ENCODE measurements at regions not wholly inside any gene's neighbourhood (a gene's known extent, or its start where the extent isn't known, plus 50 kb on each side); places are given as distances from the start of the nearest gene placed in this dataset.

- Histone ChIP-seq H3K9me3 (replicated peaks in 1 of 2; ENCODE audit: control insufficient read depth in 2 of 2, insufficient read depth in 1 of 2, low read depth in 1 of 2, low read length in 2 of 2) (no peaks in the 10 kb centered on the region), H2BK15ac (ENCODE audit: low read length) (no peak overlapping the region), H2BK12ac (ENCODE audit: low read length) (no peak overlapping the region), H2AFZ (ENCODE audit: low read length) (no peak overlapping the region), H3K4me3 (ENCODE audit: low read length in 2 of 2) (no peak overlapping the region), H3K14ac (ENCODE audit: low read length) (no peak overlapping the region), H3K4me1 (ENCODE audit: control insufficient read depth in 2 of 2, insufficient read depth in 1 of 2, low read depth in 1 of 2, low read length in 2 of 2) (no peaks in the 10 kb centered on the region), H3K36me3 (replicated peaks in 1 of 2; ENCODE audit: control insufficient read depth in 2 of 2, insufficient read depth in 2 of 2, low read length in 2 of 2) (no peaks in the 10 kb centered on the region), H2BK120ac (ENCODE audit: low read depth, low read length) (no peak overlapping the region), H3K27me3 (ENCODE audit: control insufficient read depth in 3 of 3, insufficient read depth in 3 of 3, low read depth in 1 of 3, low read length in 3 of 3) (peaks cover 0 to 5% (median 0%) of the 10 kb centered on the region in 3 experiments), H3K9ac (ENCODE audit: low read depth, low read length, poor library complexity) (no peak overlapping the region), H4K91ac (ENCODE audit: low read depth, low read length, poor library complexity) (no peak overlapping the region), H3K23ac (ENCODE audit: low read depth, low read length, poor library complexity) (no peak overlapping the region), H3K4me2 (ENCODE audit: insufficient read depth, low read length, poor library complexity, severe bottlenecking) (no peak overlapping the region), H3K79me1 (ENCODE audit: low read depth, low read length) (no peaks in the 10 kb centered on the region), H2BK5ac (ENCODE audit: low read length) (no peak overlapping the region), H3K18ac (ENCODE audit: low read length) (no peak overlapping the region), H3K27ac (replicated peaks; ENCODE audit: low read length) (no peak overlapping the region), H3K4ac (ENCODE audit: low read length) (no peak overlapping the region), H4K8ac (ENCODE audit: low read depth, low read length) (no peak overlapping the region), H2AK5ac (ENCODE audit: low read depth, low read length) (no peak overlapping the region)
- DNase-seq (ENCODE audit: low spot score) = no peak
- WGBS, 2 donors (ENCODE audit: extremely low coverage in 2 of 2, insufficient read length in 2 of 2, insufficient replicate concordance in 1 of 2) = no CpG with 5 or more reads among the region's 1 CpG
These were observed 96.0 kb upstream of the TSC22D2 start for GRCh38 chr3:150312018-150312657.

- Histone ChIP-seq H2AFZ (ENCODE audit: low read length) (no peak overlapping the region), H2BK120ac (ENCODE audit: low read depth, low read length) (no peak overlapping the region), H4K91ac (ENCODE audit: low read depth, low read length, poor library complexity) (no peak overlapping the region), H3K9ac (ENCODE audit: low read depth, low read length, poor library complexity) (no peak overlapping the region), H3K23ac (ENCODE audit: low read depth, low read length, poor library complexity) (no peak overlapping the region), H3K9me3 (replicated peaks in 1 of 2; ENCODE audit: control insufficient read depth in 2 of 2, insufficient read depth in 1 of 2, low read depth in 1 of 2, low read length in 2 of 2) (no peaks in the 10 kb centered on the region), H2AK5ac (ENCODE audit: low read depth, low read length) (no peak overlapping the region), H4K8ac (ENCODE audit: low read depth, low read length) (no peak overlapping the region), H3K18ac (ENCODE audit: low read length) (no peak overlapping the region), H2BK12ac (ENCODE audit: low read length) (no peak overlapping the region), H3K27me3 (ENCODE audit: control insufficient read depth in 3 of 3, insufficient read depth in 3 of 3, low read depth in 1 of 3, low read length in 3 of 3) (peaks cover 0 to 5% (median 0%) of the 10 kb centered on the region in 3 experiments), H3K4me3 (ENCODE audit: low read length in 2 of 2) (no peak overlapping the region), H3K4me1 (ENCODE audit: control insufficient read depth in 2 of 2, insufficient read depth in 1 of 2, low read depth in 1 of 2, low read length in 2 of 2) (no peaks in the 10 kb centered on the region), H3K4ac (ENCODE audit: low read length) (no peak overlapping the region), H3K14ac (ENCODE audit: low read length) (no peak overlapping the region), H3K4me2 (ENCODE audit: insufficient read depth, low read length, poor library complexity, severe bottlenecking) (no peak overlapping the region), H2BK5ac (ENCODE audit: low read length) (no peak overlapping the region), H3K36me3 (replicated peaks in 1 of 2; ENCODE audit: control insufficient read depth in 2 of 2, insufficient read depth in 2 of 2, low read length in 2 of 2) (no peaks in the 10 kb centered on the region), H3K79me1 (ENCODE audit: low read depth, low read length) (no peaks in the 10 kb centered on the region), H2BK15ac (ENCODE audit: low read length) (no peak overlapping the region), H3K27ac (replicated peaks; ENCODE audit: low read length) (no peak overlapping the region)
- no CpG with 5 or more reads among the region's 1 CpG for WGBS, 2 donors (ENCODE audit: extremely low coverage in 2 of 2, insufficient read length in 2 of 2, insufficient replicate concordance in 1 of 2)
- DNase-seq (ENCODE audit: low spot score) = no peak
These were observed 96.9 kb upstream of the TSC22D2 start for GRCh38 chr3:150311156-150311555.

GRCh38 chr3:150309557-150309956, 98.5 kb upstream of the TSC22D2 start:
- H3K27me3 ChIP-seq (ENCODE audit: control insufficient read depth in 3 of 3, insufficient read depth in 3 of 3, low read depth in 1 of 3, low read length in 3 of 3) = peaks cover 0 to 5% (median 0%) of the 10 kb centered on the region in 3 experiments
- no peak overlapping the region for H2BK15ac ChIP-seq (ENCODE audit: low read length)
- no peak overlapping the region for H2BK5ac ChIP-seq (ENCODE audit: low read length)
- DNase-seq (ENCODE audit: low spot score) = no peak
- no peak overlapping the region for H3K9ac ChIP-seq (ENCODE audit: low read depth, low read length, poor library complexity)
- H2AK5ac ChIP-seq (ENCODE audit: low read depth, low read length) = no peak overlapping the region
- H3K27ac ChIP-seq (replicated peaks; ENCODE audit: low read length) = no peak overlapping the region
- H4K91ac ChIP-seq (ENCODE audit: low read depth, low read length, poor library complexity) = no peak overlapping the region
- no peaks in the 10 kb centered on the region for H3K79me1 ChIP-seq (ENCODE audit: low read depth, low read length)
- no peak overlapping the region for H3K4ac ChIP-seq (ENCODE audit: low read length)
- no peak overlapping the region for H4K8ac ChIP-seq (ENCODE audit: low read depth, low read length)
- no peaks in the 10 kb centered on the region for H3K9me3 ChIP-seq (replicated peaks in 1 of 2; ENCODE audit: control insufficient read depth in 2 of 2, insufficient read depth in 1 of 2, low read depth in 1 of 2, low read length in 2 of 2)
- H3K4me2 ChIP-seq (ENCODE audit: insufficient read depth, low read length, poor library complexity, severe bottlenecking) = no peak overlapping the region
- H3K36me3 ChIP-seq (replicated peaks in 1 of 2; ENCODE audit: control insufficient read depth in 2 of 2, insufficient read depth in 2 of 2, low read length in 2 of 2) = no peaks in the 10 kb centered on the region
- no peak overlapping the region for H3K4me3 ChIP-seq (ENCODE audit: low read length in 2 of 2)
- H2AFZ ChIP-seq (ENCODE audit: low read length) = no peak overlapping the region
- H3K4me1 ChIP-seq (ENCODE audit: control insufficient read depth in 2 of 2, insufficient read depth in 1 of 2, low read depth in 1 of 2, low read length in 2 of 2) = no peaks in the 10 kb centered on the region
- H2BK120ac ChIP-seq (ENCODE audit: low read depth, low read length) = no peak overlapping the region
- WGBS, 2 donors (ENCODE audit: extremely low coverage in 2 of 2, insufficient read length in 2 of 2, insufficient replicate concordance in 1 of 2) = no CpG with 5 or more reads among the region's 3 CpGs
- H3K14ac ChIP-seq (ENCODE audit: low read length) = no peak overlapping the region
- H2BK12ac ChIP-seq (ENCODE audit: low read length) = no peak overlapping the region
- H3K18ac ChIP-seq (ENCODE audit: low read length) = no peak overlapping the region
- no peak overlapping the region for H3K23ac ChIP-seq (ENCODE audit: low read depth, low read length, poor library complexity)

GRCh38 chr3:150309257-150309542, 98.9 kb upstream of the TSC22D2 start:
- no peak overlapping the region for H4K91ac ChIP-seq (ENCODE audit: low read depth, low read length, poor library complexity)
- H3K18ac ChIP-seq (ENCODE audit: low read length) = no peak overlapping the region
- no peak overlapping the region for H2AK5ac ChIP-seq (ENCODE audit: low read depth, low read length)
- no peak overlapping the region for H2BK120ac ChIP-seq (ENCODE audit: low read depth, low read length)
- no peaks in the 10 kb centered on the region for H3K4me1 ChIP-seq (ENCODE audit: control insufficient read depth in 2 of 2, insufficient read depth in 1 of 2, low read depth in 1 of 2, low read length in 2 of 2)
- H2BK12ac ChIP-seq (ENCODE audit: low read length) = no peak overlapping the region
- H2BK5ac ChIP-seq (ENCODE audit: low read length) = no peak overlapping the region
- no peak overlapping the region for H3K14ac ChIP-seq (ENCODE audit: low read length)
- no peak overlapping the region for H3K4me2 ChIP-seq (ENCODE audit: insufficient read depth, low read length, poor library complexity, severe bottlenecking)
- no peaks in the 10 kb centered on the region for H3K9me3 ChIP-seq (replicated peaks in 1 of 2; ENCODE audit: control insufficient read depth in 2 of 2, insufficient read depth in 1 of 2, low read depth in 1 of 2, low read length in 2 of 2)
- H3K27ac ChIP-seq (replicated peaks; ENCODE audit: low read length) = no peak overlapping the region
- no peak overlapping the region for H4K8ac ChIP-seq (ENCODE audit: low read depth, low read length)
- H3K27me3 ChIP-seq (ENCODE audit: control insufficient read depth in 3 of 3, insufficient read depth in 3 of 3, low read depth in 1 of 3, low read length in 3 of 3) = peaks cover 0 to 5% (median 0%) of the 10 kb centered on the region in 3 experiments
- no peaks in the 10 kb centered on the region for H3K79me1 ChIP-seq (ENCODE audit: low read depth, low read length)
- no peaks in the 10 kb centered on the region for H3K36me3 ChIP-seq (replicated peaks in 1 of 2; ENCODE audit: control insufficient read depth in 2 of 2, insufficient read depth in 2 of 2, low read length in 2 of 2)
- H3K23ac ChIP-seq (ENCODE audit: low read depth, low read length, poor library complexity) = no peak overlapping the region
- H3K9ac ChIP-seq (ENCODE audit: low read depth, low read length, poor library complexity) = no peak overlapping the region
- H3K4ac ChIP-seq (ENCODE audit: low read length) = no peak overlapping the region
- no peak overlapping the region for H2AFZ ChIP-seq (ENCODE audit: low read length)
- H3K4me3 ChIP-seq (ENCODE audit: low read length in 2 of 2) = no peak overlapping the region
- DNase-seq (ENCODE audit: low spot score) = no peak
- H2BK15ac ChIP-seq (ENCODE audit: low read length) = no peak overlapping the region
